HG02870 (cell line): ENCODE measurements at regions not wholly inside any gene's neighbourhood (a gene's known extent, or its start where the extent isn't known, plus 50 kb on each side); places are given as distances from the start of the nearest gene placed in this dataset.
"Not testable (repeated sequence)": the region's sequence is repeated elsewhere in the genome, so short reads cannot be mapped to it uniquely, and the experiment has no call there.

ENCODE experiments used
- ATAC-seq: cut with Tn5 transposase; IDR thresholded peaks from one replicate; pipeline ENCODE4 v1.9.1; 2021; ENCODE audit warnings: mild to moderate bottlenecking, moderate library complexity; ENCODE audit not compliant: unreplicated experiment

GRCh38 chr2:107535905-107536689 lies 290.6 kb upstream of the RGPD4 start:
- ATAC-seq, result not testable (repeated sequence)

GRCh38 chr2:107542314-107542740 lies 284.4 kb upstream of the RGPD4 start:
- no peak for ATAC-seq

- ATAC-seq, result no peak
Observed at GRCh38 chr2:107543793-107544192, 282.9 kb upstream of the RGPD4 start.

GRCh38 chr2:107545066-107545465 lies 281.6 kb upstream of the RGPD4 start:
- ATAC-seq, result no peak

- ATAC-seq, result no peak
Observed at GRCh38 chr2:107545851-107546250, 280.8 kb upstream of the RGPD4 start.

- no peak for ATAC-seq
Observed at GRCh38 chr2:107548216-107548615, 278.5 kb upstream of the RGPD4 start.

GRCh38 chr2:107553046-107553445 lies 273.6 kb upstream of the RGPD4 start:
- ATAC-seq, result no peak

GRCh38 chr2:107553539-107553938 lies 273.2 kb upstream of the RGPD4 start:
- no peak for ATAC-seq

- no peak for ATAC-seq
Observed at GRCh38 chr2:107556038-107556627, 270.6 kb upstream of the RGPD4 start.

GRCh38 chr2:107558295-107558694 lies 268.4 kb upstream of the RGPD4 start:
- no peak for ATAC-seq

GRCh38 chr2:107569496-107569895 lies 257.2 kb upstream of the RGPD4 start:
- ATAC-seq, result no peak

GRCh38 chr2:107570876-107571275 lies 255.8 kb upstream of the RGPD4 start:
- ATAC-seq, result no peak

GRCh38 chr2:107572890-107573289 lies 253.8 kb upstream of the RGPD4 start:
- ATAC-seq, result not testable (repeated sequence)

- no peak for ATAC-seq
Observed at GRCh38 chr2:107576991-107577390, 249.7 kb upstream of the RGPD4 start.

GRCh38 chr2:107582487-107582886 lies 244.2 kb upstream of the RGPD4 start:
- ATAC-seq, result no peak

GRCh38 chr2:107584577-107584976 lies 242.1 kb upstream of the RGPD4 start:
- ATAC-seq, result no peak

- no peak for ATAC-seq
Observed at GRCh38 chr2:107585851-107586250, 240.8 kb upstream of the RGPD4 start.

- no peak for ATAC-seq
Observed at GRCh38 chr2:107588181-107588580, 238.5 kb upstream of the RGPD4 start.

GRCh38 chr2:107589079-107589491 lies 237.6 kb upstream of the RGPD4 start:
- ATAC-seq, result no peak

- no peak for ATAC-seq
Observed at GRCh38 chr2:107591561-107592279, 235.0 kb upstream of the RGPD4 start.

GRCh38 chr2:107592280-107592624 lies 234.4 kb upstream of the RGPD4 start:
- ATAC-seq, result no peak

GRCh38 chr2:107595285-107595684 lies 231.4 kb upstream of the RGPD4 start:
- ATAC-seq, result no peak
